Islet precursor cell (in vitro differentiated cells): ENCODE measurements at regions not wholly inside any gene's neighbourhood (a gene's known extent, or its start where the extent isn't known, plus 50 kb on each side); places are given as distances from the start of the nearest gene placed in this dataset.

Experiments used
- DNase-seq: peaks from one replicate; pipeline ENCODE4 v3.0.0-alpha.2; 2018

GRCh38 chr11:104404231-104405175 lies 240.6 kb upstream of the PDGFD start:
- peak; percentile 48 for DNase-seq

- DNase-seq: peak; percentile 83
These were observed 239.0 kb upstream of the PDGFD start for GRCh38 chr11:104402812-104403521.

GRCh38 chr11:104394508-104394907 lies 230.6 kb upstream of the PDGFD start:
- no peak for DNase-seq

- no peak for DNase-seq
These were observed 226.7 kb upstream of the PDGFD start for GRCh38 chr11:104390651-104391050.

- no peak for DNase-seq
These were observed 221.9 kb upstream of the PDGFD start for GRCh38 chr11:104385884-104386283.

- no peak for DNase-seq
These were observed 216.4 kb upstream of the PDGFD start for GRCh38 chr11:104380358-104380757.

- no peak for DNase-seq
These were observed 208.2 kb upstream of the PDGFD start for GRCh38 chr11:104372111-104372510.

GRCh38 chr11:104370478-104370877 lies 206.5 kb upstream of the PDGFD start:
- no peak for DNase-seq

GRCh38 chr11:104369761-104370160 lies 205.8 kb upstream of the PDGFD start:
- DNase-seq: no peak

- no peak for DNase-seq
These were observed 202.4 kb upstream of the PDGFD start for GRCh38 chr11:104366321-104366734.

GRCh38 chr11:104365676-104366075 lies 201.7 kb upstream of the PDGFD start:
- no peak for DNase-seq

GRCh38 chr11:104361975-104362374 lies 198.0 kb upstream of the PDGFD start:
- no peak for DNase-seq

- no peak for DNase-seq
These were observed 188.1 kb upstream of the PDGFD start for GRCh38 chr11:104352036-104352435.

- no peak for DNase-seq
These were observed 179.6 kb upstream of the PDGFD start for GRCh38 chr11:104343578-104343977.

- DNase-seq: no peak
These were observed 176.6 kb upstream of the PDGFD start for GRCh38 chr11:104340590-104340989.

GRCh38 chr11:104339380-104339831 lies 175.5 kb upstream of the PDGFD start:
- DNase-seq: no peak

- no peak for DNase-seq
These were observed 174.2 kb upstream of the PDGFD start for GRCh38 chr11:104338186-104338585.

- no peak for DNase-seq
These were observed 173.3 kb upstream of the PDGFD start for GRCh38 chr11:104337273-104337672.

- no peak for DNase-seq
These were observed 170.0 kb upstream of the PDGFD start for GRCh38 chr11:104333977-104334376.

- DNase-seq: peak; percentile 73
These were observed 168.2 kb upstream of the PDGFD start for GRCh38 chr11:104332110-104332509.

GRCh38 chr11:104329078-104329665 lies 165.2 kb upstream of the PDGFD start:
- no peak for DNase-seq

GRCh38 chr11:104328512-104328907 lies 164.6 kb upstream of the PDGFD start:
- no peak for DNase-seq

GRCh38 chr11:104327861-104328511 lies 164.0 kb upstream of the PDGFD start:
- DNase-seq: no peak
